K562 (cell line): ENCODE measurements at regions not wholly inside any gene's neighbourhood (a gene's known extent, or its start where the extent isn't known, plus 50 kb on each side); places are given as distances from the start of the nearest gene placed in this dataset.

Experiments used
- ATAC-seq: fragments of 200-7000 bp; cut with Tn5 transposase; 3 replicates; pipeline ENCODE4 v1.9.1; 2020; ENCODE audit warnings: moderate library complexity
- BruUV-seq: library from RNA; stranded (reverse); fragments of 400-500 nt; replicated peaks from 2 replicates; lab custom pipeline; 2021; lab: Mats Ljungman, UMichigan
- CTCF ChIA-PET: fragments of 300-600 bp; formaldehyde crosslinking; extraction: SDS; loops from one replicate; lab custom pipeline; 2021; ENCODE audit warnings: low intra/inter-chr PET ratio; lab: Yijun Ruan, JAX
- POLR2A ChIA-PET: fragments of 300-600, 350-650 bp; sonication (Branson Sonifier 250); formaldehyde crosslinking; extraction: SDS; loops from one replicate; lab custom pipeline; 2021; ENCODE audit warnings: antibody characterized with exemption, inconsistent platforms; lab: Yijun Ruan, JAX
- DNase-seq, 4 experiments: peaks; one replicate each; pipeline versions ENCODE4 v3.0.0 to v3.0.0-alpha.2; 2011 to 2018; ENCODE audit warnings: low spot score in 3 of 4, mixed read lengths in 3 of 4; ENCODE audit errors: extremely low read depth in 1 of 4
- FAIRE-seq: peaks from 2 replicates; lab custom pipeline; 2011; peaks lifted over from hg19 to GRCh38; lab: Jason Lieb, UNC
- H2AFZ ChIP-seq: 2 replicates; pipeline ENCODE4 v1.6.0; 2011; ENCODE audit warnings: low read depth, low read length, control low read depth, inconsistent platforms
- H3K27ac ChIP-seq: fragments of 200-600 bp; 3 replicates; pipeline ENCODE4 v1.8.0; 2011; ENCODE audit warnings: low read depth, mild to moderate bottlenecking, control low read depth, inconsistent platforms, low read length, moderate library complexity, mixed read lengths; ENCODE audit errors: extremely low read depth
- H3K27me3 ChIP-seq, 2 experiments: fragments of 300-600 bp in 1 of 2; 2 replicates in 1 of 2; 3 replicates in 1 of 2; pipeline versions ENCODE4 v1.6.0 to v1.8.0; 2011; ENCODE audit warnings: inconsistent platforms in 2 of 2, low read length in 2 of 2, mild to moderate bottlenecking in 1 of 2, mixed read lengths in 1 of 2, moderate library complexity in 1 of 2; ENCODE audit not compliant: control insufficient read depth in 2 of 2, insufficient read depth in 2 of 2
- H3K36me3 ChIP-seq: fragments of 300-600 bp; 3 replicates; pipeline ENCODE4 v1.8.0; 2011; ENCODE audit warnings: mild to moderate bottlenecking, low read length, inconsistent platforms; ENCODE audit not compliant: control insufficient read depth, insufficient read depth
- H3K4me1 ChIP-seq, 2 experiments: fragments of 200-600 bp in 1 of 2; replicated peaks in 1 of 2; 2 replicates in 1 of 2; 3 replicates in 1 of 2; pipeline versions ENCODE4 v1.5.1 to v1.8.0; 2011; ENCODE audit warnings: inconsistent platforms in 2 of 2, low read length in 2 of 2, mild to moderate bottlenecking in 1 of 2, mixed read lengths in 1 of 2, moderate library complexity in 1 of 2; ENCODE audit not compliant: control insufficient read depth in 2 of 2, insufficient read depth in 2 of 2
- H3K4me2 ChIP-seq: 2 replicates; pipeline ENCODE4 v1.6.1; 2011; ENCODE audit warnings: low read length, control low read depth, inconsistent platforms, mixed read lengths; ENCODE audit not compliant: insufficient read depth
- H3K4me3 ChIP-seq: fragments of 200-600 bp; sonication (generic), shearing (Covaris generic); 2 replicates; pipeline ENCODE4 v1.5.1; 2016; ENCODE audit warnings: control low read depth, inconsistent platforms
- H3K79me2 ChIP-seq: fragments of 200-600 bp; 3 replicates; pipeline ENCODE4 v1.8.0; 2011; ENCODE audit warnings: low read length, inconsistent platforms; ENCODE audit not compliant: control insufficient read depth, insufficient read depth
- H3K9ac ChIP-seq, 2 experiments: 2 replicates each; pipeline versions ENCODE4 v1.6.0 to v1.6.1; 2011; ENCODE audit warnings: low read depth in 2 of 2, low read length in 2 of 2, control low read depth in 1 of 2, inconsistent platforms in 1 of 2, mild to moderate bottlenecking in 1 of 2, mixed read lengths in 1 of 2; ENCODE audit not compliant: insufficient read depth in 1 of 2
- H3K9me1 ChIP-seq: one replicate; pipeline ENCODE4 v1.6.0; 2011; ENCODE audit warnings: inconsistent platforms, mild to moderate bottlenecking, low read length, moderate library complexity; ENCODE audit not compliant: control insufficient read depth, insufficient read depth
- H3K9me3 ChIP-seq: replicated peaks from 2 replicates; pipeline ENCODE4 v1.5.1; 2011; ENCODE audit warnings: low read depth, low read length, inconsistent platforms; ENCODE audit not compliant: control insufficient read depth, insufficient read depth
- H4K20me1 ChIP-seq: replicated peaks from 2 replicates; pipeline ENCODE4 v1.6.1; 2011; ENCODE audit warnings: low read length, inconsistent platforms, mixed read lengths; ENCODE audit not compliant: control insufficient read depth, insufficient read depth
- CBFB ChIP-seq: sonication (generic); formaldehyde crosslinking; IDR thresholded peaks from 2 replicates; pipeline ENCODE4 v1.4.0; 2020; ENCODE audit warnings: mild to moderate bottlenecking, missing genetic modification reagents
- ERF ChIP-seq: fragments of 450-650 bp; formaldehyde crosslinking; IDR thresholded peaks from 2 replicates; pipeline ENCODE4 v1.4.0; 2020; ENCODE audit warnings: mild to moderate bottlenecking, mixed read lengths
- HDAC8 ChIP-seq: fragments of 450-650 bp; IDR thresholded peaks from 2 replicates; pipeline ENCODE4 v1.6.1; 2016; ENCODE audit warnings: mild to moderate bottlenecking, missing genetic modification characterization, moderate library complexity, missing compliant biosample characterization
- MYNN ChIP-seq, 2 experiments: sonication (generic); formaldehyde crosslinking in 1 of 2; IDR thresholded peaks; 2 replicates each; pipeline versions ENCODE4 v1.5.0 to v1.6.1; 2016 to 2020; ENCODE audit warnings: antibody characterized with exemption in 1 of 2, missing genetic modification reagents in 1 of 2
- ZNF224 ChIP-seq: sonication (generic); formaldehyde crosslinking; IDR thresholded peaks from 2 replicates; pipeline ENCODE4 v1.8.0; 2022; ENCODE audit warnings: mild to moderate bottlenecking, missing genetic modification reagents
- ZNF316 ChIP-seq: fragments of 450-650 bp; IDR thresholded peaks from 2 replicates; pipeline ENCODE4 v1.6.1; 2016
- ZSCAN32 ChIP-seq: fragments of 450-650 bp; formaldehyde crosslinking; IDR thresholded peaks from 2 replicates; pipeline ENCODE4 v1.4.0; 2020; ENCODE audit warnings: mild to moderate bottlenecking, moderate library complexity
- in situ Hi-C: fragments of 300-500 bp; cut with MboI; formaldehyde crosslinking; loops from 4 replicates; pipeline ENCODE4 v1.15.0; 2018; ENCODE audit warnings: inconsistent platforms, mixed read lengths
- intact Hi-C: fragments of 100-400 bp; cut with micrococcal nuclease; formaldehyde crosslinking; loops from 2 replicates; pipeline ENCODE4 v1.14.2; 2022
- TF ChIP-seq, protein P1 (sequence below): sonication (generic); formaldehyde crosslinking; IDR thresholded peaks from 2 replicates; pipeline ENCODE4 v1.8.1; 2022; ENCODE audit warnings: missing genetic modification reagents

DNA sequence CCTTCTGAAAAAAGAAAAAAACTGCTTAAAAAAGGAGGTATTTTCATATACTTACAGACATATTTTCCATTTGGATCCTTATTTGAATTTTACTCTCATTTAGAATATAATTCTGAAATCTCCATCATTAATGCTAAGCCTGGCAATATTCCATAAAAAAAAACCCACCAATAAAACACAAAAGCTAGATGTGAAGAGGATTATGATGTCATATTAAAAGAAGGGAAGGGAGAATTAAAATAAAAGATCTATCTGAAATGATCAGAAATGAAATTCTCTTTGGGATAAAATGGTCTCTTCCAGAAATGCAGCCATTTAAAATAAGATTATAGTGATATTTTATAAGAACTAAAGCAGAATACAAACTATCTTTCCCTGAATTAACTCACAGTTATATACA is 206.7 kb upstream of the CAMK1G start:
- no peak overlapping the region for H3K9ac ChIP-seq
- intact Hi-C loops: no loop called here
- no peak overlapping the region for H2AFZ ChIP-seq
- ChIA-PET POLR2A (no interaction called here), CTCF (no interaction called here)
- H3K27me3 ChIP-seq: no peaks in the 10 kb centered on the region
- DNase-seq (no peak), ATAC-seq (no peak)
- H3K4me1 ChIP-seq: no peaks in the 10 kb centered on the region
- in situ Hi-C loops: no loop called here
- H3K9me3 ChIP-seq: no peaks in the 10 kb centered on the region
- H3K9me1 ChIP-seq: no peaks in the 10 kb centered on the region
- no peaks in the 10 kb centered on the region for H4K20me1 ChIP-seq
- no peak overlapping the region for H3K27ac ChIP-seq
- no peak overlapping the region for H3K4me2 ChIP-seq
- TF ChIP-seq ZNF224 (CRISPR knock-in tag): no peak
- TF ChIP-seq HDAC8 (tag): no peak
- TF ChIP-seq CBFB (CRISPR knock-in tag): no peak
- TF ChIP-seq ZNF316: no peak
- TF ChIP-seq, protein P1, sequence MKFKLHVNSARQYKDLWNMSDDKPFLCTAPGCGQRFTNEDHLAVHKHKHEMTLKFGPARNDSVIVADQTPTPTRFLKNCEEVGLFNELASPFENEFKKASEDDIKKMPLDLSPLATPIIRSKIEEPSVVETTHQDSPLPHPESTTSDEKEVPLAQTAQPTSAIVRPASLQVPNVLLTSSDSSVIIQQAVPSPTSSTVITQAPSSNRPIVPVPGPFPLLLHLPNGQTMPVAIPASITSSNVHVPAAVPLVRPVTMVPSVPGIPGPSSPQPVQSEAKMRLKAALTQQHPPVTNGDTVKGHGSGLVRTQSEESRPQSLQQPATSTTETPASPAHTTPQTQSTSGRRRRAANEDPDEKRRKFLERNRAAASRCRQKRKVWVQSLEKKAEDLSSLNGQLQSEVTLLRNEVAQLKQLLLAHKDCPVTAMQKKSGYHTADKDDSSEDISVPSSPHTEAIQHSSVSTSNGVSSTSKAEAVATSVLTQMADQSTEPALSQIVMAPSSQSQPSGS (CRISPR knock-in tag): no peak
- TF ChIP-seq MYNN (IDR thresholded peaks at IDR 0.05): no peak
- no peak for TF ChIP-seq MYNN (CRISPR knock-in tag; IDR thresholded peaks at IDR 0.05)
- no peak for TF ChIP-seq ZSCAN32 (CRISPR knock-in tag)
- TF ChIP-seq ERF (CRISPR knock-in tag): no peak
- TF ChIP-seq, all 486 proteins: peak for 0
- no peak for FAIRE-seq
- Histone ChIP-seq H3K4me3 (no peak overlapping the region), H3K79me2 (no peaks in the 10 kb centered on the region), H3K36me3 (no peaks in the 10 kb centered on the region)
- no TSS peak for BruUV-seq
